ENCODE measurements at regions not wholly inside any gene's neighbourhood (a gene's known extent, or its start where the extent isn't known, plus 50 kb on each side); places are given as distances from the start of the nearest gene placed in this dataset.

DNA sequence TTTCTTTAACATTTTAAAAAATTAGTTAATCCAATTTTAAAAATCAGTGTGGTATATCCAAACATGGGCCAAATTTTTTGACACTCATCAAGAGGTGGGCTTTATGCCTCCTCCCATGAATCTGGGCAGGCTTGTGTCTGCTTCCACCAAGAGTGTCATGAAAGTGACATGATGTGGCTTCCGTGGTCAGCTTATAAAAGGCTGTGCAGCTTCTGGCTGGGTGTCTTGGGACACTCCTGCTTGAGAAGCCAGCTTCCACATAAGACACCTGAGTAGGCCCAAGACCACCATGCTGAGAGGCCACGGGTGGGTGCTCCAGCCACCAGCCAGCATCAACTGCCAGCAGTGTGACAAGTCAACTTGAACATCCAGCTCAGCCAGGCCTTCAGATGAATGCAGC is 74.3 kb upstream of the RUNX3 start:
- TF ChIP-seq, protein P1, sequence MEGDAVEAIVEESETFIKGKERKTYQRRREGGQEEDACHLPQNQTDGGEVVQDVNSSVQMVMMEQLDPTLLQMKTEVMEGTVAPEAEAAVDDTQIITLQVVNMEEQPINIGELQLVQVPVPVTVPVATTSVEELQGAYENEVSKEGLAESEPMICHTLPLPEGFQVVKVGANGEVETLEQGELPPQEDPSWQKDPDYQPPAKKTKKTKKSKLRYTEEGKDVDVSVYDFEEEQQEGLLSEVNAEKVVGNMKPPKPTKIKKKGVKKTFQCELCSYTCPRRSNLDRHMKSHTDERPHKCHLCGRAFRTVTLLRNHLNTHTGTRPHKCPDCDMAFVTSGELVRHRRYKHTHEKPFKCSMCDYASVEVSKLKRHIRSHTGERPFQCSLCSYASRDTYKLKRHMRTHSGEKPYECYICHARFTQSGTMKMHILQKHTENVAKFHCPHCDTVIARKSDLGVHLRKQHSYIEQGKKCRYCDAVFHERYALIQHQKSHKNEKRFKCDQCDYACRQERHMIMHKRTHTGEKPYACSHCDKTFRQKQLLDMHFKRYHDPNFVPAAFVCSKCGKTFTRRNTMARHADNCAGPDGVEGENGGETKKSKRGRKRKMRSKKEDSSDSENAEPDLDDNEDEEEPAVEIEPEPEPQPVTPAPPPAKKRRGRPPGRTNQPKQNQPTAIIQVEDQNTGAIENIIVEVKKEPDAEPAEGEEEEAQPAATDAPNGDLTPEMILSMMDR (IDR thresholded peaks at IDR 0.05), result no peak
- TF ChIP-seq ZFX (IDR thresholded peaks at IDR 0.05; ENCODE audit: borderline replicate concordance), result no peak
